ENCODE measurements at regions not wholly inside any gene's neighbourhood (a gene's known extent, or its start where the extent isn't known, plus 50 kb on each side); places are given as distances from the start of the nearest gene placed in this dataset.

DNA sequence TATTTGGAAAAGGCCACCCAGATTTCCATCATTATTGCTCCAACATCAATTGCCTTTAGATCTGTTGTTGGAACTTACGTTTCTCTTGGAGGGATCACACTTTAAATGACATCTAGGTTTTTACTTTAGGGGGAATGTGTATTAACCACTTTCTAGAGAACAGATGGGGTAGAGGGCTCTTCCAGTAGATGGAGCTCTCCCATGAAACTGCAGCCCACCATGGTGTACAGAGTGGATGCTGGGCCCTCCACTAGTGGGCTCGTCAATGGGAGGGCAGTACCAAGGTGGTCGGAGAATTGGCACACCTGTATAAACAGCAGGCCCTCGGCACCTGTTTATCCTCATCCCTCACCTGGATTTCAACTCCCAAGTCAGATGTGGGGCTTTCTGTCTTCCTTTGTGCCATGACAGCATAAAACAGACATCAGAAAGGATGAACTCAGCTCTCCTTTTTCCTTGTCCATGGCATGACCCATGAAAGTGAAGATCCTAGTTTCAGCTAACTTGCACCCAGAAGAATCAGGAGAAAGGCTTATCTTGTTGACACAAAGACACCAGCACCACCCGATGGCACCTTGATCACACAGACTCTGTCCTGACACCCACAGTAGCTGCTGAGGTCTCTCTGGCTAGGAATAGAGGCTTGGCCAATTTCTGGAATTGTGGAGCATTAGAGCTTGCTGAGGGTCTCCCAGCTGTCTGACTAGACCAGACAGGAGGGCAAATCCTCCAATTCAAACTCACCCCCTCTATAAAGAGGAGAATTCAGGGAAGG lies 150.5 kb downstream of the CYP26A1 start:
- H3K9me2 ChIP-seq: no peaks in the 10 kb centered on the region
- H3K79me2 ChIP-seq (ENCODE audit: insufficient read depth): no peaks in the 10 kb centered on the region
- no peaks in the 10 kb centered on the region for H3K9me3 ChIP-seq
- H3K4me3 ChIP-seq (ENCODE audit: low read depth in 2 of 2, low read length in 1 of 2): no peak overlapping the region; a peak in 1 of 4 replicates
- TF ChIP-seq TAF1 (IDR thresholded peaks at IDR 0.05; ENCODE audit: borderline replicate concordance, low read depth, low read length): no peak
- no peak for TF ChIP-seq RAD21 (IDR thresholded peaks at IDR 0.05; ENCODE audit: low read length)
- TF ChIP-seq, protein P1, sequence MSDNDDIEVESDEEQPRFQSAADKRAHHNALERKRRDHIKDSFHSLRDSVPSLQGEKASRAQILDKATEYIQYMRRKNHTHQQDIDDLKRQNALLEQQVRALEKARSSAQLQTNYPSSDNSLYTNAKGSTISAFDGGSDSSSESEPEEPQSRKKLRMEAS (IDR thresholded peaks at IDR 0.05; ENCODE audit: low read depth): no peak
- no peak for TF ChIP-seq RXRA (IDR thresholded peaks at IDR 0.05; ENCODE audit: borderline replicate concordance, low read depth)
- no peak for TF ChIP-seq JUND (IDR thresholded peaks at IDR 0.05)
- TF ChIP-seq ZBTB33 (IDR thresholded peaks at IDR 0.05; ENCODE audit: borderline replicate concordance, low read depth): no peak
- TF ChIP-seq, protein P2, sequence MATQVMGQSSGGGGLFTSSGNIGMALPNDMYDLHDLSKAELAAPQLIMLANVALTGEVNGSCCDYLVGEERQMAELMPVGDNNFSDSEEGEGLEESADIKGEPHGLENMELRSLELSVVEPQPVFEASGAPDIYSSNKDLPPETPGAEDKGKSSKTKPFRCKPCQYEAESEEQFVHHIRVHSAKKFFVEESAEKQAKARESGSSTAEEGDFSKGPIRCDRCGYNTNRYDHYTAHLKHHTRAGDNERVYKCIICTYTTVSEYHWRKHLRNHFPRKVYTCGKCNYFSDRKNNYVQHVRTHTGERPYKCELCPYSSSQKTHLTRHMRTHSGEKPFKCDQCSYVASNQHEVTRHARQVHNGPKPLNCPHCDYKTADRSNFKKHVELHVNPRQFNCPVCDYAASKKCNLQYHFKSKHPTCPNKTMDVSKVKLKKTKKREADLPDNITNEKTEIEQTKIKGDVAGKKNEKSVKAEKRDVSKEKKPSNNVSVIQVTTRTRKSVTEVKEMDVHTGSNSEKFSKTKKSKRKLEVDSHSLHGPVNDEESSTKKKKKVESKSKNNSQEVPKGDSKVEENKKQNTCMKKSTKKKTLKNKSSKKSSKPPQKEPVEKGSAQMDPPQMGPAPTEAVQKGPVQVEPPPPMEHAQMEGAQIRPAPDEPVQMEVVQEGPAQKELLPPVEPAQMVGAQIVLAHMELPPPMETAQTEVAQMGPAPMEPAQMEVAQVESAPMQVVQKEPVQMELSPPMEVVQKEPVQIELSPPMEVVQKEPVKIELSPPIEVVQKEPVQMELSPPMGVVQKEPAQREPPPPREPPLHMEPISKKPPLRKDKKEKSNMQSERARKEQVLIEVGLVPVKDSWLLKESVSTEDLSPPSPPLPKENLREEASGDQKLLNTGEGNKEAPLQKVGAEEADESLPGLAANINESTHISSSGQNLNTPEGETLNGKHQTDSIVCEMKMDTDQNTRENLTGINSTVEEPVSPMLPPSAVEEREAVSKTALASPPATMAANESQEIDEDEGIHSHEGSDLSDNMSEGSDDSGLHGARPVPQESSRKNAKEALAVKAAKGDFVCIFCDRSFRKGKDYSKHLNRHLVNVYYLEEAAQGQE (IDR thresholded peaks at IDR 0.05; ENCODE audit: low read depth, low read length): no peak
- no peak for TF ChIP-seq USF1 (IDR thresholded peaks at IDR 0.05; ENCODE audit: borderline replicate concordance, low read depth)
- no peak for TF ChIP-seq TEAD4 (IDR thresholded peaks at IDR 0.05; ENCODE audit: borderline replicate concordance, insufficient read depth)
- no peak for TF ChIP-seq IRF3 (IDR thresholded peaks at IDR 0.05; ENCODE audit: low read depth, low read length)
- no peak for TF ChIP-seq GABPA (IDR thresholded peaks at IDR 0.05; ENCODE audit: low read depth)
- TF ChIP-seq, protein P3, sequence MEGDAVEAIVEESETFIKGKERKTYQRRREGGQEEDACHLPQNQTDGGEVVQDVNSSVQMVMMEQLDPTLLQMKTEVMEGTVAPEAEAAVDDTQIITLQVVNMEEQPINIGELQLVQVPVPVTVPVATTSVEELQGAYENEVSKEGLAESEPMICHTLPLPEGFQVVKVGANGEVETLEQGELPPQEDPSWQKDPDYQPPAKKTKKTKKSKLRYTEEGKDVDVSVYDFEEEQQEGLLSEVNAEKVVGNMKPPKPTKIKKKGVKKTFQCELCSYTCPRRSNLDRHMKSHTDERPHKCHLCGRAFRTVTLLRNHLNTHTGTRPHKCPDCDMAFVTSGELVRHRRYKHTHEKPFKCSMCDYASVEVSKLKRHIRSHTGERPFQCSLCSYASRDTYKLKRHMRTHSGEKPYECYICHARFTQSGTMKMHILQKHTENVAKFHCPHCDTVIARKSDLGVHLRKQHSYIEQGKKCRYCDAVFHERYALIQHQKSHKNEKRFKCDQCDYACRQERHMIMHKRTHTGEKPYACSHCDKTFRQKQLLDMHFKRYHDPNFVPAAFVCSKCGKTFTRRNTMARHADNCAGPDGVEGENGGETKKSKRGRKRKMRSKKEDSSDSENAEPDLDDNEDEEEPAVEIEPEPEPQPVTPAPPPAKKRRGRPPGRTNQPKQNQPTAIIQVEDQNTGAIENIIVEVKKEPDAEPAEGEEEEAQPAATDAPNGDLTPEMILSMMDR (IDR thresholded peaks at IDR 0.05): no peak
- no peak for TF ChIP-seq NFIC (IDR thresholded peaks at IDR 0.05; ENCODE audit: borderline replicate concordance)
- no peak for TF ChIP-seq CHD2 (IDR thresholded peaks at IDR 0.05; ENCODE audit: low read length, partially characterized antibody)
- no peak for TF ChIP-seq SIN3A (IDR thresholded peaks at IDR 0.05; ENCODE audit: borderline replicate concordance, low read depth, low read length)
- TF ChIP-seq RCOR1 (IDR thresholded peaks at IDR 0.05; ENCODE audit: low read length): no peak
- no peak for TF ChIP-seq ELF1 (IDR thresholded peaks at IDR 0.05)
- no peak for TF ChIP-seq YY1 (IDR thresholded peaks at IDR 0.05; ENCODE audit: low read depth)
- no peak for TF ChIP-seq GATA2 (CRISPR knock-in tag; IDR thresholded peaks at IDR 0.05)
- no peak for TF ChIP-seq POLR2AphosphoS5 (IDR thresholded peaks at IDR 0.05; ENCODE audit: low read depth, low read length)
- H3K36me3 ChIP-seq (replicated peaks in 1 of 2; ENCODE audit: control insufficient read depth in 1 of 2, insufficient read depth in 2 of 2, low read length in 1 of 2): no peaks in the 10 kb centered on the region
- DNase-seq: no peak
- no peak overlapping the region for H3K9ac ChIP-seq
- no peaks in the 10 kb centered on the region for H3F3A ChIP-seq (replicated peaks; ENCODE audit: insufficient read depth)
- H4K20me1 ChIP-seq (ENCODE audit: insufficient read depth): no peaks in the 10 kb centered on the region
- H3K4me1 ChIP-seq (ENCODE audit: control insufficient read depth in 1 of 2, insufficient read depth in 2 of 2, low read depth in 1 of 2, low read length in 1 of 2): peaks cover 0 to 6% of the 10 kb centered on the region in 2 experiments; a peak in 1 of 4 replicates
- ChIA-PET CTCF (interaction anchor here (0.7 kb wide), 1 partner anchor 21 kb away, joined by 3 read pairs; no protein-coding TSS in a partner anchor), POLR2A (no interaction called here)
- no peaks in the 10 kb centered on the region for H3K27me3 ChIP-seq (ENCODE audit: insufficient read depth)
- WGBS (ENCODE audit: low lambda C conversion rate): 40% methylated on average over 3 of the region's 5 CpGs
- no peak overlapping the region for H2AFZ ChIP-seq (ENCODE audit: low read depth)
- H3K27ac ChIP-seq (ENCODE audit: low read depth in 2 of 2, low read length in 1 of 2): no peak overlapping the region
- H3K4me2 ChIP-seq: no peak overlapping the region
